Activated naive CD4-positive, alpha-beta T cell treated with anti-CD3 and anti-CD28 coated beads, Interleukin-2, amount 50 U/mL, for 24 hours (primary cell): ENCODE measurements at regions not wholly inside any gene's neighbourhood (a gene's known extent, or its start where the extent isn't known, plus 50 kb on each side); places are given as distances from the start of the nearest gene placed in this dataset.

Experiments used
- H3K27ac Mint-ChIP-seq: one replicate; pipeline ENCODE4 v1.8.0; 2021; ENCODE audit warnings: mild to moderate bottlenecking, mixed read lengths
- H3K27me3 Mint-ChIP-seq: one replicate; pipeline ENCODE4 v1.8.0; 2021; ENCODE audit warnings: mixed read lengths
- H3K36me3 Mint-ChIP-seq: one replicate; pipeline ENCODE4 v1.8.0; 2021; ENCODE audit warnings: mixed read lengths
- H3K4me1 Mint-ChIP-seq: one replicate; pipeline ENCODE4 v1.8.0; 2021; ENCODE audit warnings: mixed read lengths
- H3K4me3 Mint-ChIP-seq: one replicate; pipeline ENCODE4 v1.8.0; 2021; ENCODE audit warnings: mild to moderate bottlenecking, mixed read lengths
- H3K9me3 Mint-ChIP-seq: one replicate; pipeline ENCODE4 v1.8.0; 2021; ENCODE audit warnings: mixed read lengths

DNA sequence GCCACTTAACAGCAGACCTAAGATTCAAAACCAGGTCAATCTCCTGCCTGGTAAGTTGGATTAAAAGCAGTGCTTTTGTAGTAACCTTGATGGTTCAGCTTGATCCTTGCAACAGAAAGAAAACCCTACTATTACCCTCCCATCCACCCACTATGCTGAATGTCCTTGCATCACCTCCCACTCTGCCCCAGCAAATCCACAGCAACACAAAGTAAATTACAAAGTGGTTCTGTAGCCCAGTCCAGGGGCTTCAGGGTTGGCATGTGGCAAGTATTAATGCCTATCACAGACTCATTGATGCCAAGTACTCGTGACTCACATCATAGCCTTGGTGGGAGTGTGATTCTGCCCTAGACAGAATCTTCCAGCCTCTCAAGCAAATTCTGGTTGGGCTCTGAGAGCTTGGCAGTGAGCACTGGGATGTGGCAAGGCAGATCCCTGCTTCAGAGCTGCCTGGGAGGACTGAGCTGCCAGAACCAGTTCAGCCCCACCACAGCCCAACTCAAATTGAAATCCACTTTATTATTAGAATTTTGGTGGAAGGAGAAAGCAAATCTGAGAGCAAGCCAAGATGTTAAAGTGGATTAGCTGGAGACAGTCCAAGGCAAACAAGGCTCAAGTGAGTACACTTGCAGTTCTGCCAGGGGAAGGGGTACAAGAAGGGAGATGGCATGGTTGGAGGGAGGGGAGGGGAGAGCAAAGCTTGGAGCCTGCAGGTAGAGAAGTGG lies 225.8 kb upstream of the UMPS start:
- Mint-ChIP-seq H3K4me1 (no peaks in the 10 kb centered on the region), H3K27me3 (peaks cover 15% of the 10 kb centered on the region), H3K36me3 (no peaks in the 10 kb centered on the region)

DNA sequence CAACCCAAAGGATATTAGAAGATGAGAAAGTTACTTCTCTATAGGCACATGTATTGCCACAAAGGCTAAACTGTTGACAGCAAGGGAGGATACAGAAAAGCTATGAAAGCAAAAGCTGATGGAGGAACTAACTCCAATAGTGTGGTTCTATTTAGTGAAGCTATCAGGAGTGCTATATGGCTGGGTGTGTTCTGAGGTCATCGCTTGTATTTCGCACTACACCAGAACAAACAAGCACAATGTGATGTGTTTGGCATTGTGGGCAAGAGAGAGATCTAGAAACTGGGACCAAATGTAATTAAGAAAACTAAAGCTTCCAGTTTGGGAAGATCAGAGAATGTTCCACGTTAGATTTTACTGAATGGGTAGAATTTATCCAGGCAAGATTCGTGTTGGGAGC lies 220.4 kb upstream of the UMPS start:
- Mint-ChIP-seq H3K36me3 (no peaks in the 10 kb centered on the region), H3K27ac (no peak overlapping the region), H3K4me1 (no peaks in the 10 kb centered on the region), H3K9me3 (no peaks in the 10 kb centered on the region), H3K4me3 (no peak overlapping the region), H3K27me3 (peaks cover 12% of the 10 kb centered on the region)

More for the DNA sequence above, 225.8 kb upstream of the UMPS start:
- Mint-ChIP-seq H3K27ac (no peak overlapping the region), H3K9me3 (no peaks in the 10 kb centered on the region), H3K4me3 (no peak overlapping the region)

DNA sequence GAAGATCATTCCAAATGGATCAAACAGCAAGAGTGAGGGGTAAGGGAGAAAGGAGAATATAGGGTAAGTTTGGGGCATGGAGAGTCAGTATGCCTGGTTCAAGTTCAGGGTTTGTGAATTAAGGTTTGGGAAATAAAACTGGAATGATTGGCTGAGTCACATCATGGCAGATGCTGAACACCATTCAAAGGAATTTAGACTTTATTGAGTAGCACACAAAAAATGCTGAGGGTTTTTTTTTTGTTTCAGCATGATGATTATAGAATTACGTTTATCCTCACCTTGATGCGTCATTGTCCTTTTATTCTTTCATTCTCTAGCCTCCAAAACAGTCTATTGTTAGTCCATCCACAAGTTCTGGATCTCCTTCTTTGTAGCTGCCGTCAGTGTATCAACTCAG lies 220.0 kb upstream of the UMPS start:
- no peak overlapping the region for H3K4me3 Mint-ChIP-seq
- no peaks in the 10 kb centered on the region for H3K36me3 Mint-ChIP-seq
- no peaks in the 10 kb centered on the region for H3K4me1 Mint-ChIP-seq
- H3K27ac Mint-ChIP-seq, result no peak overlapping the region
- H3K9me3 Mint-ChIP-seq, result no peaks in the 10 kb centered on the region
- H3K27me3 Mint-ChIP-seq, result peaks cover 11% of the 10 kb centered on the region

DNA sequence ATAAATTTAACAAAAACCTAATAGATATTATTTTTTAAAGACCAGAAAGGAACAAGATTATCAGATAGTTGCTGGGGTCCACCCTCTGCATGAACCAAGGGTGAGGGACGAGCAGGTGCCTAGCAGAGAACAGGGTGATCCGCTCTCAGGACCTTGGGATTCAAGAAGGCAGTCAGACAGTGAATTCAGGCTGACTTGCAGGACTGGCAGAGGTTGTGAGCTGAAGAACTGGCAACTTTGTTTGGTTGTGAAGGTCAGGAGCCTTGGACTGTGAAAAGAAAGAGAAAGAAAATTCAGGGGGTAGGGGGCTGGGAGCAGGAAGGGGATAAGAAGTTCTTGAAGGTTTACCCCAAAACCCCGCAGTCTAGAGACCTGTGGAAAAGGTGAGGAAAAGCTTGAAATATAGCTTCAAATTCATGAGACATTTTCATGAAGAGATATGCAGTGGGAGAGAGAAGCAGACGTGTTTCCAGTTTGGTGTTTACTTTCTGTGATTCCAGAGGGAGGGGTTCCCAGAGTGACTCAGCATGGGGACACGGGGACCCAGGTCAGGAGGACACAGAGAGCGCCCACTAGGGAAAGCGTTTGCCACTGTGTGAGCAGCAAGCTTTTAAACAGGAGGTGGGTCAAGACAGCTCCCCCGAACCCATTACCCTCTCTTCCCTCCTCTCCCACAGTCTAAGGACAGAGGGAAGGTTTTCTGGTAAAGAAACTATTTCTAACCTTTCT lies 217.2 kb upstream of the UMPS start:
- Mint-ChIP-seq H3K4me1 (no peaks in the 10 kb centered on the region), H3K4me3 (no peak overlapping the region), H3K27me3 (peaks cover 11% of the 10 kb centered on the region), H3K27ac (no peak overlapping the region), H3K36me3 (no peaks in the 10 kb centered on the region), H3K9me3 (no peaks in the 10 kb centered on the region)

GRCh38 chr3:124513610-124513997 lies 216.6 kb upstream of the UMPS start:
- Mint-ChIP-seq H3K9me3 (no peaks in the 10 kb centered on the region), H3K4me1 (no peaks in the 10 kb centered on the region), H3K36me3 (no peaks in the 10 kb centered on the region), H3K4me3 (no peak overlapping the region), H3K27ac (no peak overlapping the region), H3K27me3 (peaks cover 11% of the 10 kb centered on the region)

- H3K27ac Mint-ChIP-seq, result no peak overlapping the region
- H3K9me3 Mint-ChIP-seq, result no peaks in the 10 kb centered on the region
- no peak overlapping the region for H3K4me3 Mint-ChIP-seq
- peaks cover 12% of the 10 kb centered on the region for H3K27me3 Mint-ChIP-seq
- H3K4me1 Mint-ChIP-seq, result no peaks in the 10 kb centered on the region
- no peaks in the 10 kb centered on the region for H3K36me3 Mint-ChIP-seq
Observed at GRCh38 chr3:124514683-124515082, 215.6 kb upstream of the UMPS start.

DNA sequence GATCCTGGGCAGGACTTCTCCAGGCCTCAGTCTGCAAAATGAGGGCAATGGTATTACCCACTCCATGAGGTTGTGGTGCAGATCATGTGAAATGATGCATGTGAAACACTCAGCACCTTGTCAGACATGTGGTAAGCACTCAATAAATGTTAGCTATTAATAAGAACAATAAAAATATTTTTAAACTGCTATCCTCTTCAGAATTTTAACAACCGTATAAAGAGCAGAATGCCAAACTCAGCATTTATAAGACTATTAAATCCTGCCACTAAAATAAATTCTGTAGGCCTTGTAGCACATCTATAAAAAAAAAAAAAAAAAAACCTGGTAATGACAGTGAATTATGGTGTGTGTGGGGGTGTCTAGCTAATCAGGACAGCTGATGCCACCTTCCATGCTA lies 213.9 kb upstream of the UMPS start:
- H3K4me3 Mint-ChIP-seq, result no peak overlapping the region
- no peaks in the 10 kb centered on the region for H3K4me1 Mint-ChIP-seq
- no peaks in the 10 kb centered on the region for H3K9me3 Mint-ChIP-seq
- no peak overlapping the region for H3K27ac Mint-ChIP-seq
- no peaks in the 10 kb centered on the region for H3K36me3 Mint-ChIP-seq
- peaks cover 10% of the 10 kb centered on the region for H3K27me3 Mint-ChIP-seq

GRCh38 chr3:124517306-124517705 lies 212.9 kb upstream of the UMPS start:
- no peaks in the 10 kb centered on the region for H3K4me1 Mint-ChIP-seq
- H3K27me3 Mint-ChIP-seq, result peaks cover 10% of the 10 kb centered on the region
- no peak overlapping the region for H3K4me3 Mint-ChIP-seq
- no peak overlapping the region for H3K27ac Mint-ChIP-seq
- no peaks in the 10 kb centered on the region for H3K9me3 Mint-ChIP-seq
- H3K36me3 Mint-ChIP-seq, result no peaks in the 10 kb centered on the region

DNA sequence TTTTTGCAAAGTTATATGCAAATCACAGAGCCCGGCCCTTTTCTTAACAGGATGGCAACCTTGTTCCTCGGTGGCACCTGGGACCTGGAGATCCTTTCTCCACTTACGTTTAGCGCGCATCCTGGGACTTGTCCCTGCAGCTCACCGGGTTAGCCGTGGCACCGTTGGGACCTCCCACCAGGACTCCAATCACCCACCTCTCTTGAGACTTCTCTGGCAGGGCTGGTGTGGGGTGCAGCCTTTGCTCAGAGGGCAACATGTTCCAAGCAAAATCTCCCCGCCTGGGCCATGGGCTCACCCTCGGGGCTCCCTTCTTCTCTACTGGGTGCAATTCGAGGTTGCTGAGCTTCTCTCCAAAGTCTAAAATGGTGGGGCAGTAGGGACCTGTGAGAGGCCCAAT lies 211.9 kb upstream of the UMPS start:
- Mint-ChIP-seq H3K36me3 (no peaks in the 10 kb centered on the region), H3K27me3 (peaks cover 8% of the 10 kb centered on the region), H3K27ac (no peak overlapping the region), H3K9me3 (no peaks in the 10 kb centered on the region), H3K4me3 (no peak overlapping the region), H3K4me1 (no peaks in the 10 kb centered on the region)

DNA sequence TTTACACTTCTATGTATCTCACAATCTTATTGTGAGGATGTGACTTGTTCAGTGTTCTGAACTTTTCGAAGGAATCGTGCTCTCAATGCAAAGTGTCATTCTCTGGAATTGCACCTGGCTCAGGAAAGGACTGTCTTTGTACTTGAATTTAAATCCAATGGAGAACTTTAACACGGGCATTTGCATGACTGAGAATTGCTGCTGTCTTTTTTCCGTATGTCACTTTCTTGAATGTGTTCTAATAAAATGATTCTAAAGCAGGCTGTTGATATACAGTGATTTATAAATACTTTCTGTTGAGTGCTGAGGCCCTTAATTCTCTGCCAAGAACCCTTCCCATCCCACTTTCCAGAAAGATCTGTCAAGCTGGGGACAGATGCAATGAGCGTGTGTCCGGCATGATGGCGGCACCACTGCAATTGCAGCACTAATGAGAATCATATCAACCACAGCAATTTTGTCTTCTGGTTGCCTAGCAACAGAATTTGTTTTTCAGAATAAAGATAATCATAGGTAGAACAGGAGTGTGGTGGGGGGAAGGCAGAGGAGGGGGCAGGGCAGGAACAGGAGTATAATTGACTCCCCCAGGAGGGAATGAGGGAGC lies 210.6 kb upstream of the UMPS start:
- Mint-ChIP-seq H3K27me3 (peaks cover 10% of the 10 kb centered on the region), H3K4me1 (no peaks in the 10 kb centered on the region), H3K4me3 (no peak overlapping the region), H3K36me3 (no peaks in the 10 kb centered on the region), H3K27ac (no peak overlapping the region), H3K9me3 (no peaks in the 10 kb centered on the region)

DNA sequence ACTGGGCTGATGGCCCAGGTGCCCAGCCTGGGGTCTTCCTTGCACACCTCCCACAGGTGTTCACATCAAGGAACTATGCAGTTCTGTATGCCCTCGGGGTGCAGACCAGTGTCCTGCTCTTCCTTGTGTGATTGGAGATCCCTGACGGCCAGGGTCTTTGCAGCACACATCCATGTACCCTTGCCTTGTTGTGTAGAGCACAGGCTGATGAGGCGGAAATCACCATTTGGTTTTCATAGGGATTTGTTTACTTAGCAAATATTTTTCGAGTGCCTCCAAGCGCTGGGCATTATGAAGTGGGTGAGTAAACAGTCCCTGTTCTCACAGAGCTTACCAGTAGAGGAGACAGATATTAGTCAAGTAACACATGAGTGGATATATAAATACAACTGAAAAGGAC lies 209.3 kb upstream of the UMPS start:
- H3K27ac Mint-ChIP-seq, result no peak overlapping the region
- H3K4me3 Mint-ChIP-seq, result no peak overlapping the region
- no peaks in the 10 kb centered on the region for H3K36me3 Mint-ChIP-seq
- H3K4me1 Mint-ChIP-seq, result no peaks in the 10 kb centered on the region
- H3K9me3 Mint-ChIP-seq, result no peaks in the 10 kb centered on the region
- peaks cover 11% of the 10 kb centered on the region for H3K27me3 Mint-ChIP-seq

DNA sequence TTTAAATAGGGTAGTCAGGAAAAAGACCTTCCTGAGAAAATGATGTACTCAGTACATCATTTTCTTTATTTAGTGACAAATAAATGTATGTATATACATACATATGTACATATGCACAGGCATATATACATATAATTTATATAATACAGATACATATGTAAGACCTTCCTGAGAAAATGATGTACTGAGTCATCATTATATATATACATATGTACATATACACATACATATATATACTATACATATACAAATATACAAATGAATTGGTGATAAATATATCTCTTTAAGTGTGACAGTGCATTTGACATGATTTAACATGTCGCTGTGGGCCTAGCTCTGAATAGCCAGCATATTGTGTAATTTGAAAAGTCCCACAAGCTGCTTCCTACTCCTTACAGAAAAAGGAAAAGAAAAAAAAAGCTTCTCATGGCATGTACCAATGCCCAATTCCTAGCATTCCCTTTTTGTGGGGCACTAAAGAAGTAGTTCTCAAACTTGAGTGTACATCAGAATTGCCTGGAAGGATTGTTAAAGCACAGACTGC lies 208.1 kb upstream of the UMPS start:
- Mint-ChIP-seq H3K36me3 (no peaks in the 10 kb centered on the region), H3K9me3 (no peaks in the 10 kb centered on the region), H3K4me1 (no peaks in the 10 kb centered on the region), H3K27ac (no peak overlapping the region), H3K27me3 (peaks cover 14% of the 10 kb centered on the region), H3K4me3 (no peak overlapping the region)

DNA sequence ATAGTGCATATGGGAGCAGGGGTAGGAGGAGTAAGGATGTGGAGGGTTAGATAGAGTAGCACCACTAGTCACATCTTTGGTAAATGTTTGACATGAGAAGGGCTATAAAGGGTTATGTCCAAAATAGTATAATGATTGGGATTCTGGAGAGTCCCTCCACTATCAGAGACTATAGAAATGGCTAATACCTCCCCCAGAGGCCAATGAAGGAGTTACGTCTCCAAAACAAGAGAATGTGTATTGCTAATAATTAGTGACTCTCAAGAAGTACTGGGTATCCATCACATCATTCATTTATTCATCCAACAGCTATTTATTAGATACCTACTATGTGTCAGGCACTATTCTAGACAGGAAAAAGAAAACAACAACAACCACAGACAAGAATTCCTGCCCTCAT lies 203.7 kb upstream of the UMPS start:
- H3K4me1 Mint-ChIP-seq, result no peaks in the 10 kb centered on the region
- H3K4me3 Mint-ChIP-seq, result no peak overlapping the region
- no peak overlapping the region for H3K27ac Mint-ChIP-seq
- no peaks in the 10 kb centered on the region for H3K36me3 Mint-ChIP-seq
- no peaks in the 10 kb centered on the region for H3K9me3 Mint-ChIP-seq
- peaks cover 15% of the 10 kb centered on the region for H3K27me3 Mint-ChIP-seq

GRCh38 chr3:124529826-124530571 lies 200.3 kb upstream of the UMPS start:
- Mint-ChIP-seq H3K9me3 (no peaks in the 10 kb centered on the region), H3K27ac (no peak overlapping the region), H3K27me3 (peaks cover 20% of the 10 kb centered on the region), H3K36me3 (no peaks in the 10 kb centered on the region), H3K4me3 (no peak overlapping the region), H3K4me1 (no peaks in the 10 kb centered on the region)

- H3K4me1 Mint-ChIP-seq, result no peaks in the 10 kb centered on the region
- no peaks in the 10 kb centered on the region for H3K9me3 Mint-ChIP-seq
- no peak overlapping the region for H3K4me3 Mint-ChIP-seq
- no peaks in the 10 kb centered on the region for H3K36me3 Mint-ChIP-seq
- no peak overlapping the region for H3K27ac Mint-ChIP-seq
- H3K27me3 Mint-ChIP-seq, result peaks cover 19% of the 10 kb centered on the region
Observed at GRCh38 chr3:124530916-124531315, 199.3 kb upstream of the UMPS start.
